ENCODE measurements at regions not wholly inside any gene's neighbourhood (a gene's known extent, or its start where the extent isn't known, plus 50 kb on each side); places are given as distances from the start of the nearest gene placed in this dataset.

DNA sequence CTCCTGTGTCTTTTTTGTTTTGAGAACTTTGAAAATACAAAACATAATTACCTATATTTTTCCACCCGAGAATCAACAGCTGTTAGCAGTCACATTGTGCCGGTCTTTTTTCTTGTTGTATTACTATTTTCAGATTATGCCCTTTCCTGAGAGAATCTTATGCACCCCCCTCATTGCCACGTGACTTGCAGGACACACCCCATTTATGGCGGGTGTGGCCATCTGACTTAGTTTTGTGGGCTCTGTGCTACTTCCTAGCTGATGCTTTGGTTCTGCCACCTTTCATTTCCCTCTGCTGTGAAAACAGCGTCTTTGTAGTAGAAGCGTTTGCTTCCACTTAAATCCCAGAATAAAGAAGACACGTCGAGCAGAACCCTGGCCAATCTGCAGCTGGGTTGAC, 82.8 kb upstream of the SOX13 start:
- TF ChIP-seq, protein P1, sequence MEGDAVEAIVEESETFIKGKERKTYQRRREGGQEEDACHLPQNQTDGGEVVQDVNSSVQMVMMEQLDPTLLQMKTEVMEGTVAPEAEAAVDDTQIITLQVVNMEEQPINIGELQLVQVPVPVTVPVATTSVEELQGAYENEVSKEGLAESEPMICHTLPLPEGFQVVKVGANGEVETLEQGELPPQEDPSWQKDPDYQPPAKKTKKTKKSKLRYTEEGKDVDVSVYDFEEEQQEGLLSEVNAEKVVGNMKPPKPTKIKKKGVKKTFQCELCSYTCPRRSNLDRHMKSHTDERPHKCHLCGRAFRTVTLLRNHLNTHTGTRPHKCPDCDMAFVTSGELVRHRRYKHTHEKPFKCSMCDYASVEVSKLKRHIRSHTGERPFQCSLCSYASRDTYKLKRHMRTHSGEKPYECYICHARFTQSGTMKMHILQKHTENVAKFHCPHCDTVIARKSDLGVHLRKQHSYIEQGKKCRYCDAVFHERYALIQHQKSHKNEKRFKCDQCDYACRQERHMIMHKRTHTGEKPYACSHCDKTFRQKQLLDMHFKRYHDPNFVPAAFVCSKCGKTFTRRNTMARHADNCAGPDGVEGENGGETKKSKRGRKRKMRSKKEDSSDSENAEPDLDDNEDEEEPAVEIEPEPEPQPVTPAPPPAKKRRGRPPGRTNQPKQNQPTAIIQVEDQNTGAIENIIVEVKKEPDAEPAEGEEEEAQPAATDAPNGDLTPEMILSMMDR (IDR thresholded peaks at IDR 0.05 in 8 of 11, conservative IDR thresholded peaks at IDR 0.05 in 3 of 11), result no peak
- TF ChIP-seq POLR2A (IDR thresholded peaks at IDR 0.05), result no peak
